ENCODE measurements at regions not wholly inside any gene's neighbourhood (a gene's known extent, or its start where the extent isn't known, plus 50 kb on each side); places are given as distances from the start of the nearest gene placed in this dataset.

DNA sequence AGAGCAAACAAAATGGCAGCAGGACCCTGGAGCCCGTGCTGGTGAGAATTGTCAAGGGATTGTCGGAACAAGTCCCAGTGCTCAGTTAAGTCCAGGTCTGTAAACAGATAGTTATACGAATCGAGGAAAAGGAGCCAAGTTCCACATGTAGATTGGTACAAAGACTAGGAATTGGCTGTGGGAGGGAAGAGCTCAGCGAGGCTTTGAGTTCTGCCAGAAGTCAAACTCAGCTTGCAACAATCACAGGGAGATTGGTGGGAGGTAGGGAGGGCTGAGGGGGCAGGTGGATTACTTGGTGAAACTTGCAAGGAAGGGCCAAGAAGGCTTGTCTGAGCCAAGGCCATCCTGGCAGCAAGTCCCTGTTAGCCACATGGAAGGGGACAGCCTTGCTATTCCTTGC lies 217.8 kb upstream of the ARL4C start (continued):
- TF ChIP-seq REST (IDR thresholded peaks at IDR 0.05; ENCODE audit: borderline replicate concordance) (no peak), SMC3 (conservative IDR thresholded peaks at IDR 0.05; ENCODE audit: poor library complexity) (no peak), TAF1 (IDR thresholded peaks at IDR 0.05; ENCODE audit: low read depth) (no peak)

- Histone ChIP-seq H3F3A (ENCODE audit: insufficient read depth, low read length, poor library complexity, severe bottlenecking) (no peaks in the 10 kb centered on the region), H3K9me3 (ENCODE audit: low read length) (no peaks in the 10 kb centered on the region), H3K36me3 (ENCODE audit: insufficient read depth, low read length) (no peaks in the 10 kb centered on the region), H2AFZ (ENCODE audit: low read depth, low read length) (no peak overlapping the region), H3K79me2 (replicated peaks; ENCODE audit: insufficient read depth, low read length) (no peaks in the 10 kb centered on the region), H3K4me3 (ENCODE audit: low read length) (no peak overlapping the region), H4K20me1 (ENCODE audit: insufficient read depth) (no peaks in the 10 kb centered on the region), H3K27me3 (ENCODE audit: insufficient read depth, low read depth, low read length) (no peaks in the 10 kb centered on the region), H3K9me2 (ENCODE audit: insufficient read depth, low read length) (no peaks in the 10 kb centered on the region), H3K9ac (ENCODE audit: low read length) (no peak overlapping the region), H3K4me2 (ENCODE audit: low read length) (no peak overlapping the region), H3K27ac (ENCODE audit: low read length) (no peak overlapping the region)
- TF ChIP-seq TAF1 (IDR thresholded peaks at IDR 0.05; ENCODE audit: low read depth) (no peak), RAD21 (conservative IDR thresholded peaks at IDR 0.05) (no peak), EP300 (conservative IDR thresholded peaks at IDR 0.05; ENCODE audit: poor library complexity, severe bottlenecking) (no peak), SMC3 (conservative IDR thresholded peaks at IDR 0.05; ENCODE audit: poor library complexity) (no peak), POLR2AphosphoS5 (IDR thresholded peaks at IDR 0.05) (no peak), MXI1 (conservative IDR thresholded peaks at IDR 0.05; ENCODE audit: poor library complexity, severe bottlenecking) (no peak), REST (IDR thresholded peaks at IDR 0.05; ENCODE audit: borderline replicate concordance) (no peak), CTCF (IDR thresholded peaks at IDR 0.05; ENCODE audit: poor library complexity, severe bottlenecking) (no peak), EZH2 (IDR thresholded peaks at IDR 0.05; ENCODE audit: borderline replicate concordance, insufficient read depth, low read length, poor library complexity, severe bottlenecking) (no peak)
Measured at GRCh38 chr2:234712421-234712935, 215.6 kb upstream of the ARL4C start.
